IMR-90 (cell line): ENCODE measurements at regions not wholly inside any gene's neighbourhood (a gene's known extent, or its start where the extent isn't known, plus 50 kb on each side); places are given as distances from the start of the nearest gene placed in this dataset.

Experiments
- ATAC-seq: fragments of 200-7000 bp; cut with Tn5 transposase; 2 replicates; pipeline ENCODE4 v1.9.1; 2020; ENCODE audit warnings: low read depth, mild to moderate bottlenecking, moderate library complexity
- BruUV-seq: library from RNA; stranded (reverse); fragments of 400-500 nt; replicated peaks from 2 replicates; lab custom pipeline; 2021; lab: Mats Ljungman, UMichigan
- CTCF ChIA-PET: fragments of 300-600 bp; formaldehyde crosslinking; extraction: SDS; loops from one replicate; lab custom pipeline; 2021; ENCODE audit warnings: antibody characterized with exemption; lab: Yijun Ruan, JAX
- POLR2A ChIA-PET: fragments of 300-600 bp; sonication (Branson Sonifier 250); formaldehyde crosslinking; loops from one replicate; lab custom pipeline; 2022; ENCODE audit warnings: antibody characterized with exemption; ENCODE audit not compliant: unreplicated experiment; lab: Charles Lee
- DNase-seq: peaks from one replicate; pipeline ENCODE4 v3.0.0; 2013
- H2AFZ ChIP-seq: replicated peaks from 2 replicates; pipeline ENCODE3; 2013; ENCODE audit warnings: low read length, mild to moderate bottlenecking; ENCODE audit not compliant: poor library complexity
- H2AK5ac ChIP-seq: 2 replicates; pipeline ENCODE4 v1.6.1; 2013; ENCODE audit warnings: low read depth, low read length, inconsistent platforms
- H2AK9ac ChIP-seq: replicated peaks from 2 replicates; pipeline ENCODE3; 2013; ENCODE audit warnings: mild to moderate bottlenecking, low read depth, low read length, moderate library complexity; ENCODE audit not compliant: poor library complexity
- H2BK120ac ChIP-seq: 2 replicates; pipeline ENCODE4 v1.6.1; 2013; ENCODE audit warnings: low read depth, low read length, inconsistent platforms
- H2BK15ac ChIP-seq: 3 replicates; pipeline ENCODE4 v1.6.1; 2013; ENCODE audit warnings: low read depth, low read length, inconsistent platforms
- H2BK20ac ChIP-seq: 2 replicates; pipeline ENCODE4 v1.6.1; 2013; ENCODE audit warnings: low read depth, mild to moderate bottlenecking, inconsistent platforms, low read length, moderate library complexity
- H2BK5ac ChIP-seq: 2 replicates; pipeline ENCODE4 v1.6.1; 2013; ENCODE audit warnings: mild to moderate bottlenecking, low read depth, low read length, inconsistent platforms; ENCODE audit not compliant: poor library complexity, severe bottlenecking
- H3K14ac ChIP-seq: replicated peaks from 2 replicates; pipeline ENCODE4 v1.6.1; 2013; ENCODE audit warnings: low read depth, low read length, inconsistent platforms
- H3K18ac ChIP-seq: 2 replicates; pipeline ENCODE4 v1.6.1; 2013; ENCODE audit warnings: low read depth, low read length, control low read depth
- H3K23ac ChIP-seq: 2 replicates; pipeline ENCODE4 v1.6.1; 2013; ENCODE audit warnings: low read depth, low read length, inconsistent platforms
- H3K27ac ChIP-seq: 2 replicates; pipeline ENCODE4 v1.5.1; 2013; ENCODE audit warnings: mild to moderate bottlenecking, control low read depth, low read length; ENCODE audit not compliant: insufficient read depth
- H3K27me3 ChIP-seq: 2 replicates; pipeline ENCODE4 v1.6.1; 2013; ENCODE audit warnings: low read length; ENCODE audit not compliant: control insufficient read depth, insufficient read depth
- H3K36me3 ChIP-seq: 2 replicates; pipeline ENCODE4 v1.6.1; 2013; ENCODE audit warnings: low read length, mixed read lengths; ENCODE audit not compliant: control insufficient read depth, insufficient read depth
- H3K4ac ChIP-seq: 2 replicates; pipeline ENCODE4 v1.6.1; 2013; ENCODE audit warnings: low read depth, low read length, inconsistent platforms
- H3K4me1 ChIP-seq: 2 replicates; pipeline ENCODE4 v1.6.1; 2013; ENCODE audit warnings: low read length, mixed read lengths; ENCODE audit not compliant: control insufficient read depth, insufficient read depth
- H3K4me2 ChIP-seq: 2 replicates; pipeline ENCODE4 v1.6.1; 2013; ENCODE audit warnings: low read depth, mild to moderate bottlenecking, control low read depth, low read length, moderate library complexity
- H3K4me3 ChIP-seq: 2 replicates; pipeline ENCODE4 v1.5.1; 2013; ENCODE audit warnings: low read depth, mild to moderate bottlenecking, control low read depth, low read length, moderate library complexity; ENCODE audit not compliant: insufficient read depth
- H3K56ac ChIP-seq: 2 replicates; pipeline ENCODE4 v1.6.1; 2013; ENCODE audit warnings: low read length, inconsistent platforms; ENCODE audit not compliant: insufficient read depth; ENCODE audit errors: extremely low read depth
- H3K79me1 ChIP-seq, 2 experiments: 2 replicates each; pipeline ENCODE4 v1.6.1; 2013; ENCODE audit warnings: low read length in 2 of 2, inconsistent platforms in 1 of 2, low read depth in 1 of 2
- H3K9ac ChIP-seq: 2 replicates; pipeline ENCODE4 v1.6.1; 2013; ENCODE audit warnings: low read depth, low read length, control low read depth
- H3K9me1 ChIP-seq: 2 replicates; pipeline ENCODE4 v1.6.1; 2013; ENCODE audit warnings: low read length, inconsistent platforms; ENCODE audit not compliant: insufficient read depth
- H3K9me3 ChIP-seq: 2 replicates; pipeline ENCODE4 v1.6.1; 2013; ENCODE audit warnings: low read length; ENCODE audit not compliant: control insufficient read depth, insufficient read depth
- H4K20me1 ChIP-seq: 2 replicates; pipeline ENCODE4 v1.6.1; 2013; ENCODE audit warnings: low read length, inconsistent platforms; ENCODE audit not compliant: insufficient read depth
- H4K5ac ChIP-seq: 2 replicates; pipeline ENCODE4 v1.6.1; 2013; ENCODE audit warnings: mild to moderate bottlenecking, low read depth, low read length, control low read depth
- H4K8ac ChIP-seq, 2 experiments: 2 replicates each; pipeline ENCODE4 v1.6.1; 2013; ENCODE audit warnings: low read depth in 2 of 2, low read length in 2 of 2, control low read depth in 1 of 2, inconsistent platforms in 1 of 2
- H4K91ac ChIP-seq: 2 replicates; pipeline ENCODE4 v1.6.1; 2013; ENCODE audit warnings: low read depth, low read length, inconsistent platforms; ENCODE audit not compliant: insufficient read depth
- BHLHE40 ChIP-seq: fragments of 150-350 bp; IDR thresholded peaks from 2 replicates; pipeline ENCODE4 v1.6.1; 2016; ENCODE audit warnings: mild to moderate bottlenecking, low read depth, low read length
- CEBPB ChIP-seq: IDR thresholded peaks from 2 replicates; pipeline ENCODE4 v1.6.1; 2012; ENCODE audit warnings: low read depth, low read length, improper control_type of control experiment
- CHD1 ChIP-seq: IDR thresholded peaks from 2 replicates; pipeline ENCODE4 v1.6.1; 2012; ENCODE audit warnings: low read depth, low read length, improper control_type of control experiment
- FOS ChIP-seq: fragments of 150-350 bp; IDR thresholded peaks from 2 replicates; pipeline ENCODE4 v1.6.1; 2016; ENCODE audit warnings: low read depth, low read length
- NFE2L2 ChIP-seq: fragments of 150-350 bp; IDR thresholded peaks from 2 replicates; pipeline ENCODE4 v1.6.1; 2016; ENCODE audit warnings: low read depth, mild to moderate bottlenecking, low read length
- POLR2A ChIP-seq: IDR thresholded peaks from 2 replicates; pipeline ENCODE4 v1.6.1; 2012; ENCODE audit warnings: mild to moderate bottlenecking, low read depth, low read length
- RAD21 ChIP-seq: IDR thresholded peaks from 2 replicates; pipeline ENCODE4 v1.6.1; 2012; ENCODE audit warnings: low read length, improper control_type of control experiment
- RCOR1 ChIP-seq: IDR thresholded peaks from 2 replicates; pipeline ENCODE4 v1.6.1; 2012; ENCODE audit warnings: mild to moderate bottlenecking, low read length, improper control_type of control experiment; ENCODE audit not compliant: insufficient replicate concordance
- RFX5 ChIP-seq: IDR thresholded peaks from 2 replicates; pipeline ENCODE4 v1.8.0; 2012; ENCODE audit warnings: low read depth, mild to moderate bottlenecking, low read length, moderate library complexity
- SMC3 ChIP-seq: fragments of 150-350 bp; IDR thresholded peaks from 2 replicates; pipeline ENCODE4 v1.6.1; 2016; ENCODE audit warnings: low read depth, mild to moderate bottlenecking, antibody characterized with exemption, low read length, moderate library complexity
- WGBS, 2 experiments: methylation state at CpG; one replicate each; pipeline versions ENCODE4 v1.1.5 to v1.1.7; 2013; ENCODE audit warnings: missing lambda C conversion rate in 2 of 2; ENCODE audit not compliant: insufficient read length in 1 of 2; ENCODE audit errors: extremely low coverage in 2 of 2; 5-methylcytosine and 5-hydroxymethylcytosine counted together
- dilution Hi-C: fragments of 300-500 bp; cut with HindIII; formaldehyde crosslinking; loops from one replicate; pipeline ENCODE4 v1.14.3; 2018; ENCODE audit warnings: low sequenced_read_pairs; ENCODE audit not compliant: unreplicated experiment
- in situ Hi-C: fragments of 300-500 bp; cut with MboI; formaldehyde crosslinking; loops from 3 replicates; pipeline ENCODE4 v1.14.3; 2019; ENCODE audit warnings: low sequenced_read_pairs, inconsistent platforms, mixed read lengths
- intact Hi-C: fragments of 100-400 bp; cut with micrococcal nuclease; formaldehyde crosslinking; loops from 2 replicates; pipeline ENCODE4 v1.10.0; 2022
- TF ChIP-seq, protein P1 (sequence below): conservative IDR thresholded peaks from 2 replicates; pipeline ENCODE4 v1.5.1; 2012; ENCODE audit warnings: mild to moderate bottlenecking, low read depth, low read length, improper control_type of control experiment
- TF ChIP-seq, protein P2 (sequence below): fragments of 150-350 bp; IDR thresholded peaks from 2 replicates; pipeline ENCODE4 v1.6.1; 2017; ENCODE audit warnings: mild to moderate bottlenecking, antibody characterized with exemption, low read length, low read depth
- TF ChIP-seq, protein P3 (sequence below): fragments of 150-350 bp; IDR thresholded peaks from 2 replicates; pipeline ENCODE4 v1.6.1; 2016; ENCODE audit warnings: low read depth, mild to moderate bottlenecking, low read length, moderate library complexity, borderline replicate concordance

DNA sequence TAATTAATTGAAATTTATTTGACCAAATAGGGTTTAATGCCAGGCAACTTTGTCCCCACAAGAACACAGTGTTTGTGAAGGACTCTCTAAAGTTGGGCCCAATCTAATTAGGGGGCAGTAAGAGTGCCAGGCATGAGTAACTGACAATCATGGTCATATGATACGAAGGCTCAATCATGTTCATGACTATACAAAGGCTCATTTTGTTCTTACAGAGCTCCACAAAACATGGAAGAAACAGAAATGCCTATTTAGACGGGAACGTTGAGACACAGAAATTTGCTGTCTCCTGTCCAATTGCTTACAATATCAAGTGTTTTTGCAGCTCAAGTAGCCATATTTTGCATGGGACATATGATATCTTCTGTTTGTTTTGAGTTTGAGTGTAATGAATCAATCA lies 391.1 kb downstream of the SI start:
- Histone ChIP-seq H2BK20ac (no peak overlapping the region), H2AFZ (no peak overlapping the region), H3K4me3 (no peak overlapping the region), H3K9ac (no peak overlapping the region), H3K4me1 (no peaks in the 10 kb centered on the region), H3K18ac (no peak overlapping the region), H3K27ac (no peak overlapping the region), H3K23ac (no peak overlapping the region), H3K4me2 (no peak overlapping the region), H4K91ac (no peak overlapping the region), H3K56ac (no peak overlapping the region), H4K20me1 (no peaks in the 10 kb centered on the region), H2AK5ac (no peak overlapping the region), H2BK120ac (no peak overlapping the region), H3K79me1 (no peaks in the 10 kb centered on the region), H2AK9ac (no peak overlapping the region), H3K9me3 (peaks cover 2% of the 10 kb centered on the region; the same call in 1 of the 2 replicates), H2BK15ac (no peak overlapping the region), H3K9me1 (no peaks in the 10 kb centered on the region), H4K8ac (no peak overlapping the region), H3K4ac (no peak overlapping the region), H4K5ac (no peak overlapping the region), H3K36me3 (no peaks in the 10 kb centered on the region), H3K14ac (no peak overlapping the region), H2BK5ac (no peak overlapping the region), H3K27me3 (no peaks in the 10 kb centered on the region)
- WGBS, 2 experiments: no CpG with 5 or more reads among the region's 3 CpGs
- ATAC-seq (no peak), DNase-seq (no peak)
- TF ChIP-seq RFX5 (no peak), POLR2A (no peak), FOS (no peak), SMC3 (no peak), NFE2L2 (no peak), CEBPB (no peak), RCOR1 (no peak), BHLHE40 (no peak), CHD1 (no peak), RAD21 (no peak)
- TF ChIP-seq, protein P1, sequence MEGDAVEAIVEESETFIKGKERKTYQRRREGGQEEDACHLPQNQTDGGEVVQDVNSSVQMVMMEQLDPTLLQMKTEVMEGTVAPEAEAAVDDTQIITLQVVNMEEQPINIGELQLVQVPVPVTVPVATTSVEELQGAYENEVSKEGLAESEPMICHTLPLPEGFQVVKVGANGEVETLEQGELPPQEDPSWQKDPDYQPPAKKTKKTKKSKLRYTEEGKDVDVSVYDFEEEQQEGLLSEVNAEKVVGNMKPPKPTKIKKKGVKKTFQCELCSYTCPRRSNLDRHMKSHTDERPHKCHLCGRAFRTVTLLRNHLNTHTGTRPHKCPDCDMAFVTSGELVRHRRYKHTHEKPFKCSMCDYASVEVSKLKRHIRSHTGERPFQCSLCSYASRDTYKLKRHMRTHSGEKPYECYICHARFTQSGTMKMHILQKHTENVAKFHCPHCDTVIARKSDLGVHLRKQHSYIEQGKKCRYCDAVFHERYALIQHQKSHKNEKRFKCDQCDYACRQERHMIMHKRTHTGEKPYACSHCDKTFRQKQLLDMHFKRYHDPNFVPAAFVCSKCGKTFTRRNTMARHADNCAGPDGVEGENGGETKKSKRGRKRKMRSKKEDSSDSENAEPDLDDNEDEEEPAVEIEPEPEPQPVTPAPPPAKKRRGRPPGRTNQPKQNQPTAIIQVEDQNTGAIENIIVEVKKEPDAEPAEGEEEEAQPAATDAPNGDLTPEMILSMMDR: no peak
- TF ChIP-seq, protein P2, sequence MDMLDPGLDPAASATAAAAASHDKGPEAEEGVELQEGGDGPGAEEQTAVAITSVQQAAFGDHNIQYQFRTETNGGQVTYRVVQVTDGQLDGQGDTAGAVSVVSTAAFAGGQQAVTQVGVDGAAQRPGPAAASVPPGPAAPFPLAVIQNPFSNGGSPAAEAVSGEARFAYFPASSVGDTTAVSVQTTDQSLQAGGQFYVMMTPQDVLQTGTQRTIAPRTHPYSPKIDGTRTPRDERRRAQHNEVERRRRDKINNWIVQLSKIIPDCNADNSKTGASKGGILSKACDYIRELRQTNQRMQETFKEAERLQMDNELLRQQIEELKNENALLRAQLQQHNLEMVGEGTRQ: no peak
- TF ChIP-seq, protein P3, sequence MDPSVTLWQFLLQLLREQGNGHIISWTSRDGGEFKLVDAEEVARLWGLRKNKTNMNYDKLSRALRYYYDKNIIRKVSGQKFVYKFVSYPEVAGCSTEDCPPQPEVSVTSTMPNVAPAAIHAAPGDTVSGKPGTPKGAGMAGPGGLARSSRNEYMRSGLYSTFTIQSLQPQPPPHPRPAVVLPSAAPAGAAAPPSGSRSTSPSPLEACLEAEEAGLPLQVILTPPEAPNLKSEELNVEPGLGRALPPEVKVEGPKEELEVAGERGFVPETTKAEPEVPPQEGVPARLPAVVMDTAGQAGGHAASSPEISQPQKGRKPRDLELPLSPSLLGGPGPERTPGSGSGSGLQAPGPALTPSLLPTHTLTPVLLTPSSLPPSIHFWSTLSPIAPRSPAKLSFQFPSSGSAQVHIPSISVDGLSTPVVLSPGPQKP: no peak
- CTCF ChIA-PET: no interaction called here
- dilution Hi-C loops: no loop called here
- in situ Hi-C loops: no loop called here
- intact Hi-C loops: no loop called here
- BruUV-seq: no TSS peak
- POLR2A ChIA-PET: no interaction called here
